GM18858 (cell line): ENCODE measurements at regions not wholly inside any gene's neighbourhood (a gene's known extent, or its start where the extent isn't known, plus 50 kb on each side); places are given as distances from the start of the nearest gene placed in this dataset.

Experiments used
- ATAC-seq: cut with Tn5 transposase; IDR thresholded peaks from one replicate; pipeline ENCODE4 v1.9.1; 2021; ENCODE audit not compliant: unreplicated experiment

GRCh38 chr2:143833015-143833660, 686.8 kb downstream of the ZEB2 start:
- no peak for ATAC-seq

DNA sequence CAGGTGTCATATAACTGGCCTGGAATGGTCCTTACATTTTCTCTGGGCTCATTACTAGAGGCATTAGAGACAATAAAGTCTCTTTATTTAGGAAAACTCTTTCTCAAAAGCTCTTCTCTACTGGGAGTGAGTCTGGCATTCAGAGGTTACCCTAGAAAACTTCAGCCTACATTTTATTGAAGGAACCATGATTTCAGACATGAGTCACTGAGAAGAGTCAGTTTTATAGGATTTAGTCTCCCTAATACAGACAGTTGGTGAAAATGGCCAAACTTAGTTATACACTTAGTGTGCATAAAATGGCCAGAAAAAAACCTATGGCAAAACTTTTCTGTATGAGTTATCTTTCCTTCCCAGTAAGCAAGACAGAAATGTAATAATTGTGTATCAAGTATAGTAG, 689.4 kb downstream of the ZEB2 start:
- ATAC-seq = no peak

- ATAC-seq = no peak
Observed at GRCh38 chr2:143828763-143829537, 691.0 kb downstream of the ZEB2 start.

DNA sequence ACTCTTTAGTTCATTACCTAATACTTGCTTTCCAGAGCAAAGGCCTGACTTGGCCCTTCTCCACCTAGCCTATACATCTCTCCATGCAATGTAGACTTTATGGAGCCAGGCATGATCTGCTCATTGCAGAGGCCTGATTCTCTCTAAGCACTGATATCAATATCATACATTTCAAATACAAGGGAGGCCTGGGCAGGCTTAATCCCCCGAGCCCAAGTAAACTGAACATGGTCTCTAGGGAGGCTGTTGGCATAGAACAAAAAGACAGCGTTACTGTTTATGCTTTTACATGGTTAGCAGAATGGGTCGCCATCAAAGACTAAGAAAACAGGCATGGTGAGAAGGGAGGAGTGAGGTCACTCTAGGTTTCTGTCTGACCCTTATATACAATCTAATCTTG, 695.1 kb downstream of the ZEB2 start:
- ATAC-seq = no peak

DNA sequence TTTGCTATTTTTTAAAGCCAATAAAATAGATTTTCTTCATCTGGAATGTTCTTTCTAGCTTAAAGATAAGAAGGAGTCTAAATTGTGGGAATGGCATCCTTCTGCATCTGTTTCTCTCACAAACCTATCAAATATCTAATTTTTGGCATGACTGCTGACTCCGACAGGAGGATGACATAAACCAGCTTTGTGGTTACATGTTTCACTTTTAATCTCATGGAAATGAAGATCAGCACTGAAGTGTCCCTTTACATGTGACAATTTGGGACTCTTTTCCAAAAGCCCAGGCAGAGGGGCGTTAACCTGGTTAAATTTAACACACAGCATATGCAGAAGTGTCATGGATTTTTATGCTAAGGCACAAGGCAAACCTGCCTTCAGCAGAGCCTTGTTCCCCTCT, 694.7 kb downstream of the ARHGAP15 start:
- no peak for ATAC-seq

DNA sequence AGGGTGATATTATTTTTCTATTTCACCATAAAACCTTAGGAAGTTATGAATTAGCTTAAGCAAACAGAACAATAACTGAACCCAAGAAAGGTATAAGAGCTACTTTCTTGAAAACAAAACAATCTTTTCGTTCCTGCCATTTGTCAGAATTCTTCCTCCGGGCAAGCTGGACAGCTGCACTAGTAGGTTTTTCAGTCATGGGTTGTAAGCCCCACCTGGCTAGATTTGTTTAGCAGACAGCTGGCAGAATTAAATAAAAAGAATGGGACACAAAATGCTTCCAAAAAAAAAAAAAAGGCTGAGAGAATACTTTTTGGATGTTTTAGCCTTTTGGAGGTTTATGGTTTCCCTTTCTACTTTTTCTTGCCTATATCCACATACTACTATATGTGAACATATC, 694.1 kb downstream of the ARHGAP15 start:
- no peak for ATAC-seq

DNA sequence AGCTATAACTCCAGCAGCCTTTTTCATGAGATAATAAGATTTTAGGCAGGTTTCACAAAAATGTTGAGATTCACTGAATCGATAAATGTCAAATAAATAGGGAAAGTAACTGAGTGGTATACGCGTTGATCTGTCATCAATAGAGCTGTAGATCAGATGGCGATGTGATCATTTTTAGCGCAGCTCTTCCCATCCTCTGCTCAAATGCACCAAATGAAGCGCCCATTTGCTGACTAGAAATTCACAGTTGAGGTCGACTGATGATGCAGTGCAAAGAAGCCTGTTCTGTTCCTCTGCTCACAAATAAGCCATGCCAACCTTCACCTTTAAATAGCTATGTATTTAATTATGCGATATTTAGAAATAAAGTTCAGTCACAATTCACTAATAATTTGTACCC, 693.5 kb downstream of the ARHGAP15 start:
- ATAC-seq = no peak

DNA sequence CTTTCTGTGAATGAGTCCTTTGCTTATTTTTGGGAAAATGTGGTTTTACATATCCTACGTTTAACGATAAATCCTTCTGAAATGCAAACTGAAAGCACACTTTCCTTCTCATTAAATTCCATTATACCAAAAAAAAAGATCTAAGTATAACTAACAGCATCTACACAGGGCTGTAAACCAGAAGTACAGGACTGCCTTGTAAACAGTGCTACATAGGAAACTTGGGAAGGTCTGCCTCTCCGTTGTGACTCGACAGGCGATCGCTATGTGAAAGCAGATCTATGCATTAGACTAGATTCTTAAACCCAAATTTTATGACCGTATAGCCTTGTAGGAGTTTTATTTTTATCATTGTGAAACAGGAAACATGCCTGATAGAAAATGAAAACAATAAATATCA, 690.5 kb downstream of the ARHGAP15 start:
- no peak for ATAC-seq

GRCh38 chr2:143819190-143819735, 690.0 kb downstream of the ARHGAP15 start:
- ATAC-seq = no peak
